Prostate gland (tissue), 2 donors: ENCODE measurements at regions not wholly inside any gene's neighbourhood (a gene's known extent, or its start where the extent isn't known, plus 50 kb on each side); places are given as distances from the start of the nearest gene placed in this dataset.

Experiments used
- DNase-seq: peaks from one replicate; pipeline ENCODE4 v3.0.0-alpha.2; 2019; ENCODE audit warnings: low spot score
- H3K27ac ChIP-seq, 2 donors: fragments of 200-600 bp; sonication (generic); 2 replicates each; pipeline ENCODE4 v1.5.1; 2017 to 2019
- H3K27me3 ChIP-seq: fragments of 200-600 bp; sonication (generic); replicated peaks from 2 replicates; pipeline ENCODE4 v1.5.1; 2019; ENCODE audit not compliant: insufficient read depth
- H3K36me3 ChIP-seq, 2 donors: fragments of 200-600 bp; sonication (generic); 1 replicate in 1 of 2; 2 replicates in 1 of 2; pipeline versions ENCODE4 v1.5.1 to v1.8.1; 2017 to 2019
- H3K4me1 ChIP-seq: fragments of 200-600 bp; sonication (generic); replicated peaks from 2 replicates; pipeline ENCODE4 v1.5.1; 2019
- H3K4me3 ChIP-seq, 2 donors: fragments of 200-600 bp; sonication (generic); 2 replicates each; pipeline ENCODE4 v1.5.1; 2017 to 2019
- H3K9me3 ChIP-seq: fragments of 200-600 bp; sonication (generic); 2 replicates; pipeline ENCODE4 v1.5.1; 2017
- POLR2A ChIP-seq: fragments of 450-650 bp; IDR thresholded peaks from one replicate; pipeline ENCODE4 v1.6.1; 2016; ENCODE audit warnings: antibody characterized with exemption, mild to moderate bottlenecking
- POLR2AphosphoS5 ChIP-seq: sonication (generic); formaldehyde crosslinking; IDR thresholded peaks from one replicate; pipeline ENCODE4 v1.6.1; 2017; ENCODE audit warnings: antibody characterized with exemption
- WGBS: methylation state at CpG from one replicate; pipeline ENCODE4 v1.1.5; 2018; 5-methylcytosine and 5-hydroxymethylcytosine counted together
- intact Hi-C: fragments of 100-400 bp; cut with DNase I; formaldehyde crosslinking; loops from one replicate; pipeline ENCODE4 v1.14.2; 2022
- TF ChIP-seq, protein P1 (sequence below), 4 experiments: fragments of 200-600 bp in 2 of 4; fragments of 450-650 bp in 2 of 4; sonication (generic) in 2 of 4; IDR thresholded peaks; 1 replicate in 3 of 4; 2 replicates in 1 of 4; pipeline ENCODE4 v1.5.1; 2016 to 2019; ENCODE audit warnings: antibody characterized with exemption in 4 of 4, mild to moderate bottlenecking in 2 of 4, moderate library complexity in 2 of 4

DNA sequence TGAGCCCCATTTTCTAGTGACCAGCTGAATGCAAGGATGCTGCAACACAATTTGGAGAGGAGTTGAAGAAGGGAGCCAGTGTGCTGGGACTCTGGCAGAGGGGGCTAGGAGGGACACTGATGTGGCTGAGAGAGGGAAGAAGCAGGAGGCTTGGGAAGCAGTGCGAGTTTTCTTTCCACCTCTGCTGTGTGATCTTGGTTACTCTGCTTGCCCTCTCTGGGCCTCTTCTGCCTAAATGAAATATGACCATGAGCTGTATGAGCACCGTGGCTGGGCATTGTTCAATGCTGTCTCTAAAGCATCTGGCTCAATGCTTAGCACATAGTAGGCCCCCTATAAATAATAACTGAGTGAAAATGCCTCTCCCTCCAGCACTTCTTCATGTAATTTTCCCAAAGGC is 65.3 kb upstream of the PAX7 start:
- no peak overlapping the region for H3K27ac ChIP-seq
- no peaks in the 10 kb centered on the region for H3K4me1 ChIP-seq
- TF ChIP-seq, protein P1, sequence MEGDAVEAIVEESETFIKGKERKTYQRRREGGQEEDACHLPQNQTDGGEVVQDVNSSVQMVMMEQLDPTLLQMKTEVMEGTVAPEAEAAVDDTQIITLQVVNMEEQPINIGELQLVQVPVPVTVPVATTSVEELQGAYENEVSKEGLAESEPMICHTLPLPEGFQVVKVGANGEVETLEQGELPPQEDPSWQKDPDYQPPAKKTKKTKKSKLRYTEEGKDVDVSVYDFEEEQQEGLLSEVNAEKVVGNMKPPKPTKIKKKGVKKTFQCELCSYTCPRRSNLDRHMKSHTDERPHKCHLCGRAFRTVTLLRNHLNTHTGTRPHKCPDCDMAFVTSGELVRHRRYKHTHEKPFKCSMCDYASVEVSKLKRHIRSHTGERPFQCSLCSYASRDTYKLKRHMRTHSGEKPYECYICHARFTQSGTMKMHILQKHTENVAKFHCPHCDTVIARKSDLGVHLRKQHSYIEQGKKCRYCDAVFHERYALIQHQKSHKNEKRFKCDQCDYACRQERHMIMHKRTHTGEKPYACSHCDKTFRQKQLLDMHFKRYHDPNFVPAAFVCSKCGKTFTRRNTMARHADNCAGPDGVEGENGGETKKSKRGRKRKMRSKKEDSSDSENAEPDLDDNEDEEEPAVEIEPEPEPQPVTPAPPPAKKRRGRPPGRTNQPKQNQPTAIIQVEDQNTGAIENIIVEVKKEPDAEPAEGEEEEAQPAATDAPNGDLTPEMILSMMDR (IDR thresholded peaks at IDR 0.05): no peak
- TF ChIP-seq POLR2A: no peak
- TF ChIP-seq POLR2AphosphoS5: no peak
- no peak for DNase-seq
- WGBS: 74% methylated on average over 2 of the region's 2 CpGs
- H3K27me3 ChIP-seq: peaks cover 4% of the 10 kb centered on the region
- H3K4me3 ChIP-seq: no peak overlapping the region
- intact Hi-C loops: no loop called here
- H3K9me3 ChIP-seq: no peaks in the 10 kb centered on the region
- H3K36me3 ChIP-seq: no peaks in the 10 kb centered on the region

DNA sequence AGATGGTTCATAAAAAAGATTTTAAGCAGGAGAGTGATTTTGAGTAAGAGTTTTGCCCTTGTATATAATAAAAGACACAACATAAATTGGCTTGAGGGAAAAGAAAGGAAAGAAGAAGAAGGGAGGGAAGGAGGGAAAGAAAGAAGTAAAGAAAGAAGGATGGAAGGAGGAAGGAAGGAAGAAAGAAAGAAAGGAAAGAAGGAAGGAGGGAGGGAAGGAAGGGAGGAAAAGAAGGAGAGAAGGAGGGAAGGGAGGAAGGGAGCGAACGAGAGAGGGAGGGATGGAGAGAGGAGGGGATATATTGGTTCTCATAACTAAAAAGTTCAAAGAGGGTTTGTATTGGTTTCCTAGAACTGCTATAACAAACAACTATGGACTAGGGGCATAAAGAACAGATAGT is 62.2 kb upstream of the PAX7 start:
- Histone ChIP-seq H3K27ac (no peak overlapping the region), H3K9me3 (no peaks in the 10 kb centered on the region), H3K36me3 (no peaks in the 10 kb centered on the region), H3K4me1 (no peaks in the 10 kb centered on the region), H3K4me3 (no peak overlapping the region), H3K27me3 (peaks cover 2% of the 10 kb centered on the region)
- intact Hi-C loops: no loop called here
- DNase-seq: no peak
- WGBS: 95% methylated on average over 2 of the region's 2 CpGs
- TF ChIP-seq, protein P1 (IDR thresholded peaks at IDR 0.05): no peak
- TF ChIP-seq POLR2A: no peak
- no peak for TF ChIP-seq POLR2AphosphoS5

DNA sequence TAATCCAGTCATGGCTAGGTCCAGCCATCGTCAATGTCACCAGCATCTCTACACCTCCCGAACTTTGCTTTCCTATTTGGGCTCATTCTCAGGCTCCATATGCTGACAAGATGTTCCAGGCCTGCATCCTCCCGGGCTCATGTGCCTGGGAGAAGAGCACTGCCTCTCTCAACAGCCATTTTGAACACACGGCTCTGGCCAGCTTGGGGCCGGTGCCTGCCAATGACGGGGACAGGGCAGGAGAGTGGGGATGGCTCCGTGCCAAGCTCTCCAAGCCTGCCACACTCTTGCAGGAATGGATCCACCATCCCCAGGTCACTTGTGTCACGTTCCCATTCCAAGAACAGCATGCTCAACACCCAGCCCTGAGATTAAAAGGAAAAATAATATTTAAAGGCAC is 61.4 kb upstream of the PAX7 start:
- no peak for TF ChIP-seq POLR2A
- TF ChIP-seq, protein P1 (IDR thresholded peaks at IDR 0.05): no peak
- TF ChIP-seq POLR2AphosphoS5: no peak
- H3K27me3 ChIP-seq: peaks cover 2% of the 10 kb centered on the region
- DNase-seq: no peak
- H3K9me3 ChIP-seq: no peaks in the 10 kb centered on the region
- WGBS: 75% methylated on average over 8 of the region's 8 CpGs
- no peak overlapping the region for H3K4me3 ChIP-seq
- H3K36me3 ChIP-seq: no peaks in the 10 kb centered on the region
- no peak overlapping the region for H3K27ac ChIP-seq
- intact Hi-C loops: no loop called here
- H3K4me1 ChIP-seq: no peaks in the 10 kb centered on the region

DNA sequence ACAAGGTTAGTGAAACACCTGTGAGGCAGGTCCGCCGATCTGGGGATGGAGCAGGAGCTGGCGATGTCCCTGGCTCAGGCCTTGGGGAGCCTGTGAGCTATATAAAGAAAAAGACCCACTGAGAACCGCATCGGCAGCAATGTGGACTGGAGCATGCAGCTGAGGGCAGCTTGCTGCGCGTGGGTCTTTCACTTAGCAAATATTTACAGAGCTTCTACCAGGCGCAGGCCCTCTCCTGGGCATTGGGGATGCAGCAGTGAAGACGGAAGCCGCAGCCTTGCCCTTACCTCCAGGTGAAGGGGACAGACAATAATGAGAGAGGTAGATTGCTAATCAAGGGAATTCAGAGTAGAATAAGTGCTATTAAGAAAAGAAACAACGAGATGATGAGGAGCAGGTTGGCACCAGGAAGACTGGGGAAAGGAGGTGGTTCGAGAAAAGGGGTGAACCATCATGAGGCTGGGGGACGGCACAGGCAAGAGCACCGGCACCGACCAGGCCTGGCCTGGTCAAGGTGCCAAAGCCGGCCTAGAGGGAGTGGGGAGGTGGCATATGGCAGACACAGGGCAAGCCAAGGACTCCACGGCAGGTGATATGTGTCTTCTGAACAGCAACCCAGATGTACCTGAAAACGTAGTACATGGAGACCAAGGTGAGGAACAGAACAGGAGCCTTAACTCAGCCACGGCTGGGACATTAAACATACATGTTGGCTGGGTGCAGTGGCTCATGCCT is 60.7 kb upstream of the PAX7 start:
- Histone ChIP-seq H3K4me3 (no peak overlapping the region), H3K36me3 (no peaks in the 10 kb centered on the region), H3K27ac (no peak overlapping the region), H3K4me1 (no peaks in the 10 kb centered on the region), H3K9me3 (no peaks in the 10 kb centered on the region), H3K27me3 (peaks cover 2% of the 10 kb centered on the region)
- DNase-seq: no peak
- WGBS: 63% methylated on average over 19 of the region's 19 CpGs
- TF ChIP-seq POLR2A (no peak), POLR2AphosphoS5 (no peak)
- TF ChIP-seq, protein P1 (IDR thresholded peaks at IDR 0.05): no peak
- intact Hi-C loops: loop anchor here (10.0 kb wide), 1 partner anchor 1075 kb away; no protein-coding TSS in a partner anchor

- DNase-seq: no peak
- no peak overlapping the region for H3K4me3 ChIP-seq
- no peaks in the 10 kb centered on the region for H3K4me1 ChIP-seq
- no peaks in the 10 kb centered on the region for H3K36me3 ChIP-seq
- WGBS: 43% methylated on average over 10 of the region's 10 CpGs
- no peak overlapping the region for H3K27ac ChIP-seq
- no peaks in the 10 kb centered on the region for H3K9me3 ChIP-seq
- H3K27me3 ChIP-seq: peaks cover 2% of the 10 kb centered on the region
- TF ChIP-seq POLR2AphosphoS5: no peak
- TF ChIP-seq POLR2A: no peak
- intact Hi-C loops: loop anchor here (10.0 kb wide), 1 partner anchor 1076 kb away; no protein-coding TSS in a partner anchor
Observed at GRCh38 chr1:18571275-18571674, 59.4 kb upstream of the PAX7 start.
